Immature natural killer cell (primary cell): ENCODE measurements at regions not wholly inside any gene's neighbourhood (a gene's known extent, or its start where the extent isn't known, plus 50 kb on each side); places are given as distances from the start of the nearest gene placed in this dataset.
"Not testable (repeated sequence)": the region's sequence is repeated elsewhere in the genome, so short reads cannot be mapped to it uniquely, and the experiment has no call there.

Experiments
- DNase-seq, 3 donors: peaks; one replicate each; pipeline ENCODE4 v3.0.0; 2022; ENCODE audit warnings: mixed read lengths in 1 of 3
- H3K27ac Mint-ChIP-seq, 6 donors: one replicate each; pipeline ENCODE4 v1.8.0; 2020; ENCODE audit warnings: mixed read lengths in 6 of 6, mild to moderate bottlenecking in 5 of 6, inconsistent platforms in 4 of 6, moderate library complexity in 3 of 6
- H3K27me3 Mint-ChIP-seq, 3 donors: one replicate each; pipeline ENCODE4 v1.8.0; 2020 to 2021; ENCODE audit warnings: low read depth in 3 of 3, mild to moderate bottlenecking in 3 of 3, mixed read lengths in 3 of 3, moderate library complexity in 3 of 3, inconsistent platforms in 1 of 3
- H3K36me3 Mint-ChIP-seq, 3 donors: one replicate each; pipeline ENCODE4 v1.8.0; 2020; ENCODE audit warnings: mixed read lengths in 3 of 3, inconsistent platforms in 2 of 3, mild to moderate bottlenecking in 2 of 3
- H3K4me1 Mint-ChIP-seq, 2 donors: one replicate each; pipeline ENCODE4 v1.8.0; 2020; ENCODE audit warnings: inconsistent platforms in 2 of 2, mild to moderate bottlenecking in 2 of 2, mixed read lengths in 2 of 2, moderate library complexity in 1 of 2
- H3K4me3 Mint-ChIP-seq, 5 donors: one replicate each; pipeline ENCODE4 v1.8.0; 2020; ENCODE audit warnings: mild to moderate bottlenecking in 5 of 5, mixed read lengths in 5 of 5, inconsistent platforms in 3 of 5, moderate library complexity in 3 of 5
- H3K9me3 Mint-ChIP-seq, 6 donors: one replicate each; pipeline ENCODE4 v1.8.0; 2020; ENCODE audit warnings: mild to moderate bottlenecking in 6 of 6, mixed read lengths in 6 of 6, inconsistent platforms in 4 of 6, moderate library complexity in 3 of 6

DNA sequence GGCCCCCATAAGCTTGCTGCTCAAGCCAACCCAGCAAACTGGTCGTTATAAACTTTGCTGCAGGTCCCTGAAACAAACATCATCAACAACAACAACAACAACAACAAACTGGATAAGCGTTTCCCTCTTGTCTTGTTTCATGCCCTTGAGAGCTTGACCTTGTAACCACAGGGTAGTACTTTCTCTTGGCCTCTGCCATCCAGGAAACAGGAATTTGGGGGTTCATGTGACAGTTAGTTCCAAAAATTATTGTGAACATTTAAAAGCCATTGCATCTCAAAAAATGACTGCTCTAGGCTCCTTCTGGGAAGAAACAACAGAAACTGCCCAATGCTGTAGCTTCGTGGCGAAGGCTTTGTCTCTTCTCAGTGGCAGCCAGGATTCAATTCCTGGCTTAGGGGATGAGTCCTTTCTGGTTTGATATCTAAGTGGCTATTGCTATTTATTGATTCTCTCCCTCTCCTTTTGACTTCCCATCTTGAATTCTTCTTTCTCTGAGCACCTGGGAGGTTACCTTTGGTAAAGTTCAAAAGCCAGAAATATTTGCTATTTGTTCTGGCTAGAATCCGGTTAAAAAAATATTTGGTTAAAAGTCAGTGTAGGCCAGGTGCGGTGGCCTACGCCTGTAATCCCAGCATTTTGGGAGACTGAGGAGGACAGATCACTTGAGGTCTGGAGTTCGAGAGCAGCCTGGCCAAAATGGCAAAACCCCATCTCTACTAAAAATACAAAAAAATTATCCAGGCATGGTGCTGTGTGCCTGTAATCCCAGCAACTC is 52.0 kb upstream of the CPM start:
- Mint-ChIP-seq H3K4me1 (no peaks in the 10 kb centered on the region), H3K4me3 (no peak overlapping the region), H3K9me3 (peaks cover 6 to 23% (median 11%) of the 10 kb centered on the region in 6 donors), H3K27me3 (peaks cover 2 to 8% (median 5%) of the 10 kb centered on the region in 3 donors), H3K27ac (no peak overlapping the region), H3K36me3 (peaks cover 0 to 3% (median 0%) of the 10 kb centered on the region in 3 donors)
- no peak for DNase-seq

- H3K36me3 Mint-ChIP-seq, H3K9me3 Mint-ChIP-seq: not testable (repeated sequence)
These were observed 64.6 kb upstream of the CPM start for GRCh38 chr12:68997526-68997925.

DNA sequence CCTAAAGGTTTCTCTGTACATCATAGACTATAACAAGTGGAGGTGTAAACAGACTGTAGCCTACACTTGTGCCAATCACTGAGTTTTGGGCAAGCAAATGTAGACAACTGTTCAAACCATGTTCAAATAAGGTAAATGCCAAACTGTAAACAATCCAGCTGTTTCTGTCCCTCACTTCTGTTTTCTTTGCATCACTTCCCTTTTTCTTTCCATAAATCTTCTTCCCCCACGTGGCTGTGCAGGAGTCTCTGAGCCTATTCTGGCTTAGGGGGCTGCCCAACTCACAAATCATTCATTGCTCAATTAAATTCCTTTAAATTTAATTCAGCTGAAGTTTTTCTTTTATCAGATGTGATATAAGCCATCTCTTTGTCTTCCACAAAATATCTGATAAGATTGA is 65.1 kb upstream of the CPM start:
- H3K36me3 Mint-ChIP-seq = no peaks in the 10 kb centered on the region
- no peak overlapping the region for H3K4me3 Mint-ChIP-seq
- H3K4me1 Mint-ChIP-seq = no peaks in the 10 kb centered on the region
- peaks cover 0 to 7% (median 7%) of the 10 kb centered on the region in 3 donors for H3K27me3 Mint-ChIP-seq
- DNase-seq = no peak
- H3K9me3 Mint-ChIP-seq = peaks cover 0 to 8% (median 2%) of the 10 kb centered on the region in 6 donors
- H3K27ac Mint-ChIP-seq = no peak overlapping the region

More at GRCh38 chr12:68997526-68997925, 64.6 kb upstream of the CPM start:
- not testable (repeated sequence) for H3K4me1 Mint-ChIP-seq, H3K27ac Mint-ChIP-seq, DNase-seq, H3K4me3 Mint-ChIP-seq, H3K27me3 Mint-ChIP-seq

DNA sequence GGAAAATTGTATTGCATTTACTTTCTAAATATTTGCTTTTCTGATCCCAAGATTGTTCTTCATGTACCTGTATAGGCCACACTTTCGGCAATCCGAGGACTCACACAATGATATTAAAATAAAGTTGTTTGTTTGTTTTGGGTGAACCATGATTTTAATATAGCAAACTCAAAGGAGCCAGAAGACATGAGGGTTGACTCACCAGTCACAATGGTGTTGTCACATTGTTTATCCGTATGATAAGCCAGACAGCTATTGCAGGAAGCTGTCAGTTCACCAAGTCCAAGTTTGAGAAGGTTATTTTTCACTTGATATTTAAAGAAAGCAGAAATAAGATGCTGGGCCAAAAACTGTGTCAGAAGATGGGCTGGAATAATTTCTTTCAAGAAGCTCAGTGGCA is 67.1 kb upstream of the CPM start:
- Mint-ChIP-seq H3K4me1 (no peaks in the 10 kb centered on the region), H3K27me3 (peaks cover 0 to 7% (median 7%) of the 10 kb centered on the region in 3 donors), H3K27ac (no peak overlapping the region), H3K36me3 (no peaks in the 10 kb centered on the region), H3K4me3 (no peak overlapping the region), H3K9me3 (peaks cover 0 to 8% (median 2%) of the 10 kb centered on the region in 6 donors)
- DNase-seq = no peak

DNA sequence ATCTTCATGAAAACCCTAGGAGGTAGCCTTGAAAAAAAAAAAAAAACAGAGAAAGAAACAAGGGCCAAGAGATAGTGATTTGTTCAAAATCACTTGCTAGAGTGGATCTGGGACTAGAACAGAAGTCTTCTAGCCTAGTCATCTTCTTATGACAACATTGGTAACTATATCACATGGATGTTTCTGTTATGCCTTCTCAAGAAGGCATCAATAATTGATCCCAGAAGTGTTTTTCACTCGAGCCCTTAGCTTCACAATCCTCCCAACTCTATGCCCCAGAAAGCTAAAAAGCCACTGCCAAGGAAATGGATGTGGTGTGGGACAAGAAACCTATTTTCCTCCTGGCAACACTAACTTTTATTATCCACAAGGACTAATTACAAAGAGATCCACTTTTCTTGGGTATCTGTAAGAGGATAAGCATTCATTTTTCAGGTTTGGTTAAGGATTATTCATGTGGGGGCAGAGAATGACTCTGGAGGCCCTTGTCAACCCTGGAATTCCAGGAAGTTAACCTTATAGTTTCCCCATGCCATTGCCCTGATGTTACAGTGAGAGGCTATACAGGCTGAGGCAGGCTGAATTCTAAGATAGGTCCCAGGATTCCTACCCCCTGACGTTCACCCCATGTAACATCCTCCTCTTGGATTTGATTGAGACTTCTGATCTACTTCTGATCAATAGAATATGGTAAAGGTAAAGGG is 67.7 kb upstream of the CPM start:
- no peaks in the 10 kb centered on the region for H3K36me3 Mint-ChIP-seq
- H3K27me3 Mint-ChIP-seq = peaks cover 0 to 7% (median 6%) of the 10 kb centered on the region in 3 donors
- H3K4me1 Mint-ChIP-seq = no peaks in the 10 kb centered on the region
- DNase-seq = no peak
- no peak overlapping the region for H3K4me3 Mint-ChIP-seq
- H3K27ac Mint-ChIP-seq = no peak overlapping the region
- peaks cover 0 to 8% (median 2%) of the 10 kb centered on the region in 6 donors for H3K9me3 Mint-ChIP-seq

GRCh38 chr12:69001251-69001650 is 68.3 kb upstream of the CPM start:
- DNase-seq = no peak
- Mint-ChIP-seq H3K27ac (no peak overlapping the region), H3K27me3 (peaks cover 0 to 7% (median 6%) of the 10 kb centered on the region in 3 donors), H3K9me3 (peaks cover 0 to 8% (median 2%) of the 10 kb centered on the region in 6 donors), H3K4me3 (no peak overlapping the region), H3K36me3 (no peaks in the 10 kb centered on the region), H3K4me1 (no peaks in the 10 kb centered on the region)

GRCh38 chr12:69002969-69003368 is 70.0 kb upstream of the CPM start:
- no peak overlapping the region for H3K27ac Mint-ChIP-seq
- DNase-seq = no peak
- H3K36me3 Mint-ChIP-seq = no peaks in the 10 kb centered on the region
- H3K9me3 Mint-ChIP-seq = peaks cover 0 to 8% (median 0%) of the 10 kb centered on the region in 6 donors
- H3K4me3 Mint-ChIP-seq = no peak overlapping the region
- peaks cover 0 to 4% (median 2%) of the 10 kb centered on the region in 3 donors for H3K27me3 Mint-ChIP-seq
- no peaks in the 10 kb centered on the region for H3K4me1 Mint-ChIP-seq

DNA sequence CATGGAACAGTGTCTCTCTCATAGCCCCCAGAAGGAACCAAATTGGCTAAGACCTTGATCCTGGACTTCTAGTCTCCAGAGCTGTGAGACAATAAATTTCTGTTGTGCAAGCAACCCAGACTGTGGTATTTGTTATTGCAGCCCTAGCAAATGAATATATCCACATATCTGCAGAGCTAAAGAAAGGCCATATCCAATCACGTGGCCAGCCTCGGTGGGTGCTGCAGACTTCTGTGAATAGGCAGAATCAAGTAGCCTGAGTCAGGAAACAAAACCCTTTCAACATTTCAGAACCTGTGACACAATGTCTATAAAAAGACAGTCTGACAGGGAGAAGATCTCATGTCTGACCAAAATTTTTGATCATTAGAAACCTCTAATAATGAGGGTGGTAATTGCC is 71.0 kb upstream of the CPM start:
- Mint-ChIP-seq H3K4me1 (no peaks in the 10 kb centered on the region), H3K36me3 (no peaks in the 10 kb centered on the region), H3K4me3 (no peak overlapping the region), H3K9me3 (peaks cover 0 to 2% (median 0%) of the 10 kb centered on the region in 6 donors), H3K27ac (no peak overlapping the region), H3K27me3 (peaks cover 2 to 4% (median 3%) of the 10 kb centered on the region in 3 donors)
- no peak for DNase-seq

DNA sequence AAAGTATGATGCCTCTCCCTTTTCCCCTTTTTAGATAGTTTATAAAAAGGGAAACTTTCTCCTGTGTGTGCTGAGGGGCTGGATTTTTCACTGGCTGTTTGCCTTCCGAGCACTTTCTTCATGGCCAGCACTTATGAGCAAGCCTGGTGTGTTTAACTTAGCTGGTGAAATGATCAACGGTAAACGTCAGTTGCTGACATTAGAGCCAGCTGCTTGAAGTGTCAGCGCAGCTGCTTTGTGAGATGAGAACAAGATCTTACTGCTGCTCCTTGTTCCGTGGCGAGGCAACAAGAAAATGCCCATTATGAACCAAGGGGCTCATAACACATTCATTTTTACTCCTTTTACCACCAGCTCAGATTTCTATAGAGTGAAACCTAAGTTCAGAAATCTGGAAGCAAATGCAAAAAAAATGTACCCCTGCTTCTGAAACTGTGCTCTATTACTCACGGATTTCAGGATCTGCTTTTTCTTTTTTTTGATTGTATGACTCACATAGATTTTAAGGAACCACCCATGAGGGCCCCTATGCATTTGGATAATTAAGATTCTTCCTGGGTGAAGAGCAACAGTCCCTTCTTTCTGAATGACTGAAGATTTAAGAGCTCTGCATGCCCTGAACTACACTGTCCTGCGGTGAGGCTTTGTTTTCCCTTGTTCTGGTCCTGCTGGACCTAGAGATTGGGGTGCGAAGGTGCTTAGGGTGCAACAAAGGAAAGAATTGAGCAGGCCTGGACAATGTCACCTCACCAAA is 74.3 kb upstream of the CPM start:
- peaks cover 0 to 13% (median 2%) of the 10 kb centered on the region in 3 donors for H3K27me3 Mint-ChIP-seq
- H3K4me1 Mint-ChIP-seq = no peaks in the 10 kb centered on the region
- H3K9me3 Mint-ChIP-seq = no peaks in the 10 kb centered on the region
- H3K27ac Mint-ChIP-seq = no peak overlapping the region
- no peak for DNase-seq
- no peak overlapping the region for H3K4me3 Mint-ChIP-seq
- no peaks in the 10 kb centered on the region for H3K36me3 Mint-ChIP-seq

DNA sequence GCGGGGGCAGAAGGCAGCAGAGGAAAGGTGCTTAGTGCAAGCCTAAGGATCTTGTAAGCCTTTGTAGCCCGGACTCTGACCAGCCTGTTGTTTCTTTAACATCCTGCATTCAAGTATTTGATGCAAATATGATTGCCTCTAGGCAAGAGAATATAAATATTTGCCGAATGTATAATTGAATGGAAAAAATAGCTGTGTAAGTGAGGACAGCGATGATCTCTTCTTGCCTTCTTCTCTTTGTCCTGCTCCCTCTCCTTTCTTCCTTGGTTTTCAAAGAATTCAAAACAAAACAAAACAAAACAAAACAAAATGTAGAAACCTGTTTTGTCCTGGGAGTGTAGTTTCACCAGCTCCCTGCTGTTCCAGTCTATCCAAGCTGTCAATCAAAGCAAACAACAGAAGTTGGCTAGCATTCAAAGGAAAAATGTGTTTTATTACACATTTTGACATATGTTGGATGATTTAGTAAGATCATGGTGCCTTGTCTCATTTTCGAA is 74.9 kb upstream of the CPM start:
- Mint-ChIP-seq H3K27ac (no peak overlapping the region), H3K27me3 (peaks cover 0 to 13% (median 2%) of the 10 kb centered on the region in 3 donors), H3K4me1 (no peaks in the 10 kb centered on the region), H3K9me3 (no peaks in the 10 kb centered on the region), H3K36me3 (no peaks in the 10 kb centered on the region), H3K4me3 (no peak overlapping the region)
- no peak for DNase-seq

DNA sequence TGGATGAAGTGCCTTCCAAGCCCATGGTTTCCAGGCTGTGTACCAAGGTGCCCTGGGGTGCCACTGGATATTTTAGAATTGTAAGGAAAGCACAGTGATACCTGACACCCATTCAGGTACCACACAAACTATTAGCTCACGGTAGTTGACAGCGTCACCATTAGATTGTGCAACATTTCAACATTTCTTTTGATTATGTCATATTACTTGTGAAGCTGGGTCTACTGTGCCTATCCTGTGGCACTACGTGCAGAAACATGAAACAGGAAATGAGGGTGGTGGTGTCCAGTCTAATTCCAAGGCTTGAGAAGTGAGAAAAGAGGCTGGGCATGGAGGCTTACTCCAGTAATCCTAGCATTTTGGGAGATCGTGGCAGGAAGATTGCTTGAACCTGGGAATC is 75.5 kb upstream of the CPM start:
- Mint-ChIP-seq H3K27me3 (peaks cover 0 to 13% (median 2%) of the 10 kb centered on the region in 3 donors), H3K4me1 (no peaks in the 10 kb centered on the region), H3K36me3 (no peaks in the 10 kb centered on the region), H3K27ac (no peak overlapping the region), H3K9me3 (no peaks in the 10 kb centered on the region), H3K4me3 (no peak overlapping the region)
- no peak for DNase-seq

DNA sequence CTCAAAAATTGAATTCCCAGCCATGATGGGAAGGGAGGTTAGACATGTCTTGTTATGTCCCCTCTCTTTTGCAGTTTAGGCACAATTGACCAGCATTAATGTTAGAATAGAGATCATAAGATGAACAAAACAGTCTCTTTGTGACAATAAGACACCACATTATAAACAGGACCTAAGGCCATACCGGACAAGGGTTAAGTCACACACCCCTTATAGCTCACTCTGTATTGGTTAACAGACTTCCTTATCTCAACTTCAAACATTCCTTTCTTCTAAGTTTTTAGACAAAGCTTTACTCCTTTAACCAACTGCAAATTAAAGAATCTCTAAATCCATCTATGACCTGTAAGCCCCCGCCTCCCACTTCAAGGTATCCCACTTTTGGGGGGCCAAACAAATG is 81.1 kb upstream of the CPM start:
- Mint-ChIP-seq H3K27ac (no peak overlapping the region), H3K27me3 (peaks cover 0 to 17% (median 4%) of the 10 kb centered on the region in 3 donors), H3K9me3 (no peaks in the 10 kb centered on the region), H3K36me3 (no peaks in the 10 kb centered on the region), H3K4me3 (no peak overlapping the region), H3K4me1 (no peaks in the 10 kb centered on the region)
- no peak for DNase-seq

DNA sequence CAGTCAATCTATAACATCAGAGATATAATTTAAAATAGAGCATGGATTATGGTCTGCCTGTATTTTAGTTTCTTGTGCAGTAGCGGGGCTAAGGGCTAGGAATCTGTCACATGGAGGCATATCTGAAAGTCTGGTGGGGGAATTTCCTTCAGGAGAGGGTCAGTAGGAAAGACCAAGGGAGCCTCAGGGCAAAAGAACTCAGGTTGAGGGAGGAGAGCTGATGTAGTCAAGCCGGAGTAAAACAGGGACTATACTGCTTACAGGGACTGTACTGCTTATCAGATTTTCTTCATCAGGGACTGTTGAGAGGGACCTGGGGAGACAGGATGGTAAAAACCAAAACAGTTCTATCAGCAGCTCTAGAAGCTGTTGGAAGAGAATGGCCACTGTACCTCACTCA is 82.0 kb upstream of the CPM start:
- H3K27me3 Mint-ChIP-seq = peaks cover 0 to 14% (median 6%) of the 10 kb centered on the region in 3 donors
- no peak overlapping the region for H3K27ac Mint-ChIP-seq
- H3K4me1 Mint-ChIP-seq = no peaks in the 10 kb centered on the region
- H3K4me3 Mint-ChIP-seq = no peak overlapping the region
- H3K9me3 Mint-ChIP-seq = no peaks in the 10 kb centered on the region
- no peaks in the 10 kb centered on the region for H3K36me3 Mint-ChIP-seq
- no peak for DNase-seq

GRCh38 chr12:69015831-69016230 is 82.9 kb upstream of the CPM start:
- Mint-ChIP-seq H3K27ac (no peak overlapping the region), H3K4me3 (no peak overlapping the region), H3K27me3 (peaks cover 0 to 10% (median 7%) of the 10 kb centered on the region in 3 donors), H3K4me1 (no peaks in the 10 kb centered on the region), H3K9me3 (peaks cover 0 to 1% (median 0%) of the 10 kb centered on the region in 6 donors), H3K36me3 (no peaks in the 10 kb centered on the region)
- no peak for DNase-seq
